ENCODE measurements at regions not wholly inside any gene's neighbourhood (a gene's known extent, or its start where the extent isn't known, plus 50 kb on each side); places are given as distances from the start of the nearest gene placed in this dataset.
A peak's percentile ranks its signal among the peaks of the same experiment; 100 is the strongest.

DNA sequence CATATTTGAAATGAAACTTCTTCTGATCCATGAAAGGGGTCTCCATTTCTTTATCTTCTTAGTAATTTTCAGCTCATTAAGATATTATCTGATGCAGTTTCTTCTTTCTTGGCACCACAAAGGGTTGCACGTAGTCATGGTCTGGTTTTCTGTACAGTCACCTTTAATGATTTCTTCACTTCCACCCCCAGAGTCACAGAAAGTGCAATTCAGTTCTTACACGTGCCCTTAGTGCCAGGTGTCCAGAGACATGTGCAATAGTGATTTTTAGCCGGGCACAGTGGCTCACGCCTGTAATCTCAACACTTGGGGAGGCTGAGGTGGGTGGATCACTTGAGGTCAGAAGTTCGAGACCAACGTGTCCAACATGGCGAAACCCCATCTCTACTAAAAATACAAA, 202.8 kb upstream of the MTNR1B start:
- peak overlapping the region; percentile 97 for H3K27ac ChIP-seq (ENCODE audit: low read length)
- H4K20me1 ChIP-seq (ENCODE audit: insufficient read depth, low read length) = no peaks in the 10 kb centered on the region
- no peak overlapping the region; the same call in 1 of the 2 replicates for H3K9ac ChIP-seq (ENCODE audit: low read depth, low read length)
- H2AFZ ChIP-seq (ENCODE audit: low read depth, low read length) = no peak overlapping the region; the same call in 1 of the 2 replicates
- H3K9me3 ChIP-seq (ENCODE audit: insufficient read depth, low read length, severe bottlenecking) = no peaks in the 10 kb centered on the region
- DNase-seq = no peak
- H3K36me3 ChIP-seq (ENCODE audit: insufficient read depth, low read length) = no peaks in the 10 kb centered on the region
- H3K4me2 ChIP-seq (ENCODE audit: insufficient read depth, low read length) = no peak overlapping the region
- TF ChIP-seq, protein P1, sequence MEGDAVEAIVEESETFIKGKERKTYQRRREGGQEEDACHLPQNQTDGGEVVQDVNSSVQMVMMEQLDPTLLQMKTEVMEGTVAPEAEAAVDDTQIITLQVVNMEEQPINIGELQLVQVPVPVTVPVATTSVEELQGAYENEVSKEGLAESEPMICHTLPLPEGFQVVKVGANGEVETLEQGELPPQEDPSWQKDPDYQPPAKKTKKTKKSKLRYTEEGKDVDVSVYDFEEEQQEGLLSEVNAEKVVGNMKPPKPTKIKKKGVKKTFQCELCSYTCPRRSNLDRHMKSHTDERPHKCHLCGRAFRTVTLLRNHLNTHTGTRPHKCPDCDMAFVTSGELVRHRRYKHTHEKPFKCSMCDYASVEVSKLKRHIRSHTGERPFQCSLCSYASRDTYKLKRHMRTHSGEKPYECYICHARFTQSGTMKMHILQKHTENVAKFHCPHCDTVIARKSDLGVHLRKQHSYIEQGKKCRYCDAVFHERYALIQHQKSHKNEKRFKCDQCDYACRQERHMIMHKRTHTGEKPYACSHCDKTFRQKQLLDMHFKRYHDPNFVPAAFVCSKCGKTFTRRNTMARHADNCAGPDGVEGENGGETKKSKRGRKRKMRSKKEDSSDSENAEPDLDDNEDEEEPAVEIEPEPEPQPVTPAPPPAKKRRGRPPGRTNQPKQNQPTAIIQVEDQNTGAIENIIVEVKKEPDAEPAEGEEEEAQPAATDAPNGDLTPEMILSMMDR (IDR thresholded peaks at IDR 0.05; ENCODE audit: borderline replicate concordance, extremely low read depth, low read length, poor library complexity, severe bottlenecking) = no peak
- no peak for TF ChIP-seq EZH2 (IDR thresholded peaks at IDR 0.05; ENCODE audit: borderline replicate concordance, low read depth, low read length, severe bottlenecking)
- H3K4me1 ChIP-seq (ENCODE audit: insufficient read depth, low read length) = peaks cover 90% of the 10 kb centered on the region
- no peak overlapping the region for H3K4me3 ChIP-seq (ENCODE audit: low read depth in 1 of 2, low read length in 2 of 2)
- no peaks in the 10 kb centered on the region for H3K79me2 ChIP-seq (ENCODE audit: insufficient read depth, low read length)
- ATAC-seq (ENCODE audit: insufficient read depth, low read depth) = no peak
- H3K27me3 ChIP-seq (ENCODE audit: insufficient read depth, low read length, poor library complexity) = no peaks in the 10 kb centered on the region

DNA sequence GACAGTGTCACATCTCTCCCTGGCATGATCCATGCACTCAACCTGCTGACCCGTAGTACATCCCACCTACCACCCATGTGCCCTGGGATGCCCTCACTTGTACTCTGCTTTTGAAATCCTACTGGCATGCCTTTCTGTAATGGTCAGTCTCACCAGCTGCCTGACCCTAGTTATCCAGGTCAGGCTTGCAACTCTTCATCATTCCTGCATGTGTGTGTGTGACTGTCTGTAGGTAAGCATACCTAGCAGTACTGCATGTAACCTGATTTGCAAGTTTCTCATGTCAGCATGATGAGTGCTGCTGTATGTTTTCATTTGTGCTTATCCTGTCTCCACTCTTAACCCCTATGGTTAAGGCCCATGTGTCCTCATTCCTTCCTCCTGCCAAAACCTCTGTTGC, 202.0 kb upstream of the MTNR1B start:
- no peak overlapping the region for H3K9ac ChIP-seq (ENCODE audit: low read depth, low read length)
- TF ChIP-seq EZH2 (IDR thresholded peaks at IDR 0.05; ENCODE audit: borderline replicate concordance, low read depth, low read length, severe bottlenecking) = no peak
- TF ChIP-seq, protein P1 (IDR thresholded peaks at IDR 0.05; ENCODE audit: borderline replicate concordance, extremely low read depth, low read length, poor library complexity, severe bottlenecking) = no peak
- H3K27me3 ChIP-seq (ENCODE audit: insufficient read depth, low read length, poor library complexity) = no peaks in the 10 kb centered on the region
- no peak overlapping the region for H3K4me3 ChIP-seq (ENCODE audit: low read depth in 1 of 2, low read length in 2 of 2)
- H4K20me1 ChIP-seq (ENCODE audit: insufficient read depth, low read length) = no peaks in the 10 kb centered on the region
- H3K36me3 ChIP-seq (ENCODE audit: insufficient read depth, low read length) = no peaks in the 10 kb centered on the region
- no peak for ATAC-seq (ENCODE audit: insufficient read depth, low read depth)
- no peak overlapping the region for H3K4me2 ChIP-seq (ENCODE audit: insufficient read depth, low read length)
- no peak for DNase-seq
- H3K4me1 ChIP-seq (ENCODE audit: insufficient read depth, low read length) = peaks cover 90% of the 10 kb centered on the region
- H3K27ac ChIP-seq (ENCODE audit: low read length) = peak overlapping the region; percentile 70
- no peaks in the 10 kb centered on the region for H3K9me3 ChIP-seq (ENCODE audit: insufficient read depth, low read length, severe bottlenecking)
- no peaks in the 10 kb centered on the region for H3K79me2 ChIP-seq (ENCODE audit: insufficient read depth, low read length)
- H2AFZ ChIP-seq (ENCODE audit: low read depth, low read length) = no peak overlapping the region

DNA sequence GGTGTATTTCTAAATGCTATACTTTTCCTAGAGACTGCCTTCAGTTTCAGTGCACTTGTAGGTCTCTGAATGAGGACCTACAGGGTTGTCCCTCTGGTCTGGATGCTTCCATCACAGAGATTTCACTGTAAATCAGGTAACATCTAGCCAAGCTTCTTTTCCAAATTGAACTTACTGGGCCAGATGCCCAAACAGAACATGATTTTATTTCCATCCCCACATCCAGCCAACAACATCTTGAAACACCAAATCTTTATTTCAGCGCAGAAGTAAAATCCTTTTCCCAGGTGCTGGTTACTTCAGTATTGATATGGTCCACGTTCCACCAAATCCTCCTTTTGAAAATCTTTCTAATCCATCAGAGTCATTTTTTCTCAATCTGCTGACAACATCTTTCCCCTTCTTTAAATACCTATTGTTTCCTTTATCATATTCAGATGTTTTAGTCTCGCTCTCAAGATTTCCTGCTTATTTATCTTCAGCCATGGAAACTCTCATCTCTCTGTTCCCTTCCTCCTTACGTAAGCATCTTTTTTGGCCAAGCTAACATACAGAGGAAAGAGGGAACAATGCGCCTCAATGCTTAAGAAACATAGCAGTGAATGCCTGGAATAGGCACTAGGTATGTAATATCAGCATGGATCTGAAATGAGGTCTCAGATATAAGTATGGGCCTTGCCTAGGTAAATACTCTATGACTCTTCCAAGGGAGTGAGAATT, 201.2 kb upstream of the MTNR1B start:
- DNase-seq (no peak), ATAC-seq (ENCODE audit: insufficient read depth, low read depth) (no peak)
- H2AFZ ChIP-seq (ENCODE audit: low read depth, low read length) = no peak overlapping the region
- no peaks in the 10 kb centered on the region for H3K9me3 ChIP-seq (ENCODE audit: insufficient read depth, low read length, severe bottlenecking)
- peaks cover 86% of the 10 kb centered on the region for H3K4me1 ChIP-seq (ENCODE audit: insufficient read depth, low read length)
- no peaks in the 10 kb centered on the region for H3K79me2 ChIP-seq (ENCODE audit: insufficient read depth, low read length)
- no peak overlapping the region for H3K4me3 ChIP-seq (ENCODE audit: low read depth in 1 of 2, low read length in 2 of 2)
- no peaks in the 10 kb centered on the region for H3K27me3 ChIP-seq (ENCODE audit: insufficient read depth, low read length, poor library complexity)
- H3K9ac ChIP-seq (ENCODE audit: low read depth, low read length) = no peak overlapping the region
- TF ChIP-seq EZH2 (IDR thresholded peaks at IDR 0.05; ENCODE audit: borderline replicate concordance, low read depth, low read length, severe bottlenecking) = no peak
- TF ChIP-seq, protein P1 (IDR thresholded peaks at IDR 0.05; ENCODE audit: borderline replicate concordance, extremely low read depth, low read length, poor library complexity, severe bottlenecking) = no peak
- H3K36me3 ChIP-seq (ENCODE audit: insufficient read depth, low read length) = no peaks in the 10 kb centered on the region
- no peaks in the 10 kb centered on the region for H4K20me1 ChIP-seq (ENCODE audit: insufficient read depth, low read length)
- no peak overlapping the region for H3K4me2 ChIP-seq (ENCODE audit: insufficient read depth, low read length)
- peak overlapping the region; percentile 70; the same call in 1 of the 2 replicates for H3K27ac ChIP-seq (ENCODE audit: low read length)
